ENCODE measurements at regions not wholly inside any gene's neighbourhood (a gene's known extent, or its start where the extent isn't known, plus 50 kb on each side); places are given as distances from the start of the nearest gene placed in this dataset.

DNA sequence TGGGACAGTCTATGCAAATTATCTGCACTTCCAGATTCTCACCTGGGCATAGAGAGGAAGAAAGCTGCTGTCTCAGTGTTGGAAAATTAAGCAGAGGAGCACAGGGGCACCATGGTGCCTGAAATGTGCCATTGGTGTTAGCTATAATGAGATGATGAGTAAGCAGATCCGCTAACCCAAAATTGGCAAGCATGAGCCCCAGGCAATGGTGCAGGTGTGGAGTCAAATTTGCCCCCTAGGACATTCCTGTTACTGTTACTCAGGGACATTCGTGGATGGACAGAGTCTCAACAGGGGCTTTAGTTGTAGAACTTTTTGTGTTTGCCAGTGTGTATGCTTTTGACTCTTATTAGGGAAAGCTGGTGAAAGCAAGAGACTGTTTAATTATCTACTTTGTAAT is 385.2 kb upstream of the KLF6 start:
- no peaks in the 10 kb centered on the region for H3K36me3 ChIP-seq (ENCODE audit: control insufficient read depth, insufficient read depth, low read length)
- no peaks in the 10 kb centered on the region for H3K9me3 ChIP-seq (ENCODE audit: control insufficient read depth, insufficient read depth, low read length)
- Mint-ChIP-seq H3K4me3 (no peak overlapping the region), H3K4me1 (no peaks in the 10 kb centered on the region), H3K27ac (no peak overlapping the region), H3K36me3 (no peaks in the 10 kb centered on the region), H3K9me3 (no peaks in the 10 kb centered on the region), H3K27me3 (ENCODE audit: low read depth in 2 of 2) (peaks cover 0 to 17% of the 10 kb centered on the region in 2 donors)
- intact Hi-C loops (cut with micrococcal nuclease): no loop called here
- WGBS (ENCODE audit: insufficient coverage): 100% methylated on average over 2 of the region's 2 CpGs
- H3K27ac ChIP-seq (ENCODE audit: low read length): no peak overlapping the region
- ATAC-seq (no peak), DNase-seq (no peak)
- H3K27me3 ChIP-seq (ENCODE audit: control insufficient read depth, insufficient read depth, low read length): no peaks in the 10 kb centered on the region
- H3K4me1 ChIP-seq (ENCODE audit: control insufficient read depth, insufficient read depth, low read length): no peaks in the 10 kb centered on the region
- no peak for TF ChIP-seq CTCF (IDR thresholded peaks at IDR 0.05)
- H3K4me3 ChIP-seq (ENCODE audit: low read length): no peak overlapping the region

DNA sequence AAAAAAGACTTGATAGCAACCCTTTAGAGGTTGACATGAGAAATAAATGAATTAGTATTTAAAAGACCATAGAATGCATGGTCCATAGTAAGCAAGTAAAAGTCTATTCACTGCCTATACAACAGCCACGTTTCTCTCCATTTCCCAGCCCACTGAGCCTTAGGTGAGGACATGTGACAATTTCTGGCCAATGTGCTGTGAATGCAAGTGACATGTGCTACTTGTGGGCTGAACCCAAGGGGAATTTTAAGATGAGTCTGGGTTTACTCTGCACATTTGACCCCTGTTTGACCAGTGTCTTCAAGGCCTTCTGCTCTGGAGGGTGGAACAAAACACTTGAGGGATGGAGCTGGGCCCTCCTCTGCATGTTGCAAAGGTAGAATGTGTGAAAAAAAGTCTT is 384.4 kb upstream of the KLF6 start:
- TF ChIP-seq CTCF (IDR thresholded peaks at IDR 0.05): no peak
- ATAC-seq: no peak
- no peaks in the 10 kb centered on the region for H3K9me3 ChIP-seq (ENCODE audit: control insufficient read depth, insufficient read depth, low read length)
- no peaks in the 10 kb centered on the region for H3K36me3 Mint-ChIP-seq
- no peak for DNase-seq
- no peaks in the 10 kb centered on the region for H3K9me3 Mint-ChIP-seq
- WGBS (ENCODE audit: insufficient coverage): 100% methylated on average over 1 of the region's 1 CpG
- H3K4me1 Mint-ChIP-seq: peaks cover 0 to 4% of the 10 kb centered on the region in 2 donors
- no peaks in the 10 kb centered on the region for H3K4me1 ChIP-seq (ENCODE audit: control insufficient read depth, insufficient read depth, low read length)
- intact Hi-C loops (cut with micrococcal nuclease): no loop called here
- no peak overlapping the region for H3K4me3 Mint-ChIP-seq
- H3K4me3 ChIP-seq (ENCODE audit: low read length): no peak overlapping the region
- H3K27me3 Mint-ChIP-seq (ENCODE audit: low read depth in 2 of 2): peaks cover 0 to 14% of the 10 kb centered on the region in 2 donors
- H3K27ac ChIP-seq (ENCODE audit: low read length): no peak overlapping the region
- H3K27ac Mint-ChIP-seq: no peak overlapping the region
- no peaks in the 10 kb centered on the region for H3K36me3 ChIP-seq (ENCODE audit: control insufficient read depth, insufficient read depth, low read length)
- no peaks in the 10 kb centered on the region for H3K27me3 ChIP-seq (ENCODE audit: control insufficient read depth, insufficient read depth, low read length)

GRCh38 chr10:4167216-4167615 is 382.2 kb upstream of the KLF6 start:
- H3K27me3 Mint-ChIP-seq (ENCODE audit: low read depth in 2 of 2): peaks cover 0 to 19% of the 10 kb centered on the region in 2 donors
- ATAC-seq (no peak), DNase-seq (no peak)
- TF ChIP-seq CTCF (IDR thresholded peaks at IDR 0.05): no peak
- no peaks in the 10 kb centered on the region for H3K9me3 Mint-ChIP-seq
- Histone ChIP-seq H3K4me1 (ENCODE audit: control insufficient read depth, insufficient read depth, low read length) (no peaks in the 10 kb centered on the region), H3K27me3 (ENCODE audit: control insufficient read depth, insufficient read depth, low read length) (no peaks in the 10 kb centered on the region), H3K27ac (ENCODE audit: low read length) (no peak overlapping the region), H3K36me3 (ENCODE audit: control insufficient read depth, insufficient read depth, low read length) (no peaks in the 10 kb centered on the region), H3K9me3 (ENCODE audit: control insufficient read depth, insufficient read depth, low read length) (no peaks in the 10 kb centered on the region), H3K4me3 (ENCODE audit: low read length) (no peak overlapping the region)
- no peaks in the 10 kb centered on the region for H3K36me3 Mint-ChIP-seq
- H3K27ac Mint-ChIP-seq: no peak overlapping the region
- H3K4me3 Mint-ChIP-seq: no peak overlapping the region
- intact Hi-C loops (cut with micrococcal nuclease): no loop called here
- 93% methylated on average over 8 of the region's 8 CpGs for WGBS (ENCODE audit: insufficient coverage)
- peaks cover 0 to 4% of the 10 kb centered on the region in 2 donors for H3K4me1 Mint-ChIP-seq

GRCh38 chr10:4162571-4163286 is 377.7 kb upstream of the KLF6 start:
- Mint-ChIP-seq H3K27me3 (ENCODE audit: low read depth in 2 of 2) (peaks cover 0 to 19% of the 10 kb centered on the region in 2 donors), H3K4me3 (no peak overlapping the region), H3K27ac (no peak overlapping the region), H3K36me3 (no peaks in the 10 kb centered on the region), H3K4me1 (peaks cover 4 to 5% of the 10 kb centered on the region in 2 donors), H3K9me3 (no peaks in the 10 kb centered on the region)
- no peaks in the 10 kb centered on the region for H3K36me3 ChIP-seq (ENCODE audit: control insufficient read depth, insufficient read depth, low read length)
- no peak overlapping the region for H3K4me3 ChIP-seq (ENCODE audit: low read length)
- DNase-seq: no peak
- ATAC-seq: no peak
- H3K27me3 ChIP-seq (ENCODE audit: control insufficient read depth, insufficient read depth, low read length): no peaks in the 10 kb centered on the region
- 95% methylated on average over 6 of the region's 7 CpGs for WGBS (ENCODE audit: insufficient coverage)
- H3K9me3 ChIP-seq (ENCODE audit: control insufficient read depth, insufficient read depth, low read length): no peaks in the 10 kb centered on the region
- intact Hi-C loops (cut with micrococcal nuclease): no loop called here
- H3K4me1 ChIP-seq (ENCODE audit: control insufficient read depth, insufficient read depth, low read length): no peaks in the 10 kb centered on the region
- TF ChIP-seq CTCF (IDR thresholded peaks at IDR 0.05): no peak
- no peak overlapping the region for H3K27ac ChIP-seq (ENCODE audit: low read length)

Measured in natural killer cell (primary cell).